EH (cell line): ENCODE measurements at regions not wholly inside any gene's neighbourhood (a gene's known extent, or its start where the extent isn't known, plus 50 kb on each side); places are given as distances from the start of the nearest gene placed in this dataset.

Experiments
- DNase-seq: peaks from one replicate; pipeline ENCODE4 v3.0.0-alpha.2; 2015; ENCODE audit warnings: low read depth

DNA sequence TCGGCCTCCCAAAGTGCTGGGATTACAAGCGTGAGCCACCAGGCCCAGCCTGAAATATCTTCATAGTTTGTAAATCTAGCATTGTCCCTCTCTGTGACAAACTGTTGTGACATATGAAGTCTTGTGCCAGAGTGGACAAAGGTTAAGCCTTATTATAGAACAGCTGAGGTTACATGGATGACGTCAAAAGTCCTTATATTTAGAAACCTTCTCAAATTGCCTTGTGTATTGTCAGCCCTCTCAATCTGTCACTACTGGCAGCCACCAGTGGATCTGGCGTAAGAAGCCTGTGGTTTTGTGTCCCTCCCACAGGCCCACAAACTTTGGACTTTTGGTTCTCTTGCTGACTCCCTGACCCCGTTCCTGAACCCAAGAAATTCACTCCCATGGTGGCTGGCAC lies 79.4 kb upstream of the CCDC112 start:
- DNase-seq, result no peak

GRCh38 chr5:115374057-115374775 lies 77.8 kb upstream of the CCDC112 start:
- no peak for DNase-seq

DNA sequence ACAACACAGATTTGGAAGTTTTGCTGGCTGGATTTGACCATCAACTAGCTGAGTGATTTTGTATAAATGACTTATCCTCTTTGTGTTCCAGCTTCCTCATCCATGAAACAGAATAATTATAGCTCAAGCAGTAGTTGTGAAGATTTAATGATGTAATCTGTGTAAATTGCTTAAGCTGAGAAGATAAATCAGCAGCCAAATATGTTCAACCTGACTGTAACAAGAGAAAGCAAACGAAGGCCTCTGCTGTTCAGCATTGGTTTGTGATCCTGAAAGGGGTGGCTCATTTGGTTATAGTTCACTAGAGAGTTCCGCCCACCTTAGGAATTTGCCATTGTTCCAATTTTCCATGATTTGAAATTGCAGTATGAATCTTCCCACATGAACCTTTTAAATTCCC lies 75.7 kb upstream of the CCDC112 start:
- DNase-seq, result no peak

- DNase-seq, result no peak
These were observed 73.1 kb upstream of the CCDC112 start for GRCh38 chr5:115369430-115370144.

DNA sequence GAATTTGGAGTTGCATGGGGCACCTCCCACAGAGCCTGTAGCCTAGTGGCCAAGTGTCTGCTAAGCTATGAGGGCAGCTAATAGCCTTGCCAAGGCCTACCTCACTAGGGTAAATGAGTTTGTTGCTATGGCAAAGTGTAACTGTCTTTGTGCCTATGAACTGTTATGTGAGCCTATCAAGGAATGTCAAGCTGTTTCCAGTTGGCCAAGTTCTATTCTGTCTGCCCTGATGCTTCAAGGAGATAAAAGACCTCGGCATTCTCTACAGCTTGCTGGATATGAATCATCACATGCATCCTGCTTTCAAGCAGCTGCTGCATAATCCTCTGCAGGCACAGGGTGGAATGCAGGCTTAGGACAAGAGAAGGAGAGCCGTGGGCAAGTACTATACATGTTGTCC lies 69.8 kb upstream of the CCDC112 start:
- peak; percentile 98 for DNase-seq

DNA sequence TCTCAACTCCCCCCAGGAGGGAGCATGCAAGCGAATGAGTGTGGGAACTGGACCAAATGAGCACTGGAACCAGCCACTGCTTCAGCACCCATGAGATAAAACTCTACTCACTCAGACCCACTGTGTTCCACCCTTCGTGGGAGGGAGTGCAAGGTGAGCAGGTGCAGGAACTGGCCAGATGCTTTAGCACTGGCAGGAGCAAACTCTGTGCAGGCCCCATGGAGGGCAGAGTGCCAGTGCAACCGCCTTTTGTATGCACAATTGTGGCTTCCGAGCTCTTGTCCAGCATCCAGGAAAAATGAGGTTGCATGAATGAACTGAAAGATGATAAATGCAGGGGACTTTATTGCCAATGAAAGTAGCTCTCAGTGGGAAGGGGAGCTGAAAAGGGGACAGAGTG lies 67.4 kb upstream of the CCDC112 start:
- DNase-seq, result no peak

GRCh38 chr5:115360046-115360685 lies 63.7 kb upstream of the CCDC112 start:
- peak; percentile 20 for DNase-seq

DNA sequence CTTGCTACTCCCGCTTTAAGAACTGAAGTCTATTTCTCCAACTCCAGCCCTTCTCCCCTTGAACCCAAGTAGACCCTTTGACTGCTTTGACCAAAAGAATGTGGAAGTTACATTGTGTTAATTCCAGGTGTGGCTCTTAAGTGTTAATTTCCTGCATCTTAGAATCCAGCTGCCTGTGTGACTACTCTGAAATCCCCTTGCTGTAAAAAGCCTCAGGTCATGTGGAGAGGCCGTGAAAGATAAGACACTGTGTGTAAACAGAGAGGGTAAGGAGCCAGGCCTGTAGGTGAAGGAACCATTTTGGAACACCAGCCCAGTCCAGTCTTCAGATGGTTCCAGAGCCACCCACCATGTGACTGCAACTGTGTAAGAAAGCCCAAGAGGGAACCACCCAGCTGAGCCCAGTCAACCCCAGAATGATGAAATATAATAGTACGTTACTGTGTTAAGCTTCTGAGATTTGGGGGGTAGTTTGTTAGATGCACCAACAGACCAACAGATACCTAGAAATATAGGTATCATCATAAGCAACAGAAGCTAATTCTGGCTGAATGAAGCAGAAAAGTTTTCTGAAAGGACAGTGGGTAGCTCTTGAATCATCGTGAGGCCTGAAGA lies 59.4 kb upstream of the CCDC112 start:
- DNase-seq, result no peak

- no peak for DNase-seq
These were observed 58.6 kb upstream of the CCDC112 start for GRCh38 chr5:115355095-115355494.

DNA sequence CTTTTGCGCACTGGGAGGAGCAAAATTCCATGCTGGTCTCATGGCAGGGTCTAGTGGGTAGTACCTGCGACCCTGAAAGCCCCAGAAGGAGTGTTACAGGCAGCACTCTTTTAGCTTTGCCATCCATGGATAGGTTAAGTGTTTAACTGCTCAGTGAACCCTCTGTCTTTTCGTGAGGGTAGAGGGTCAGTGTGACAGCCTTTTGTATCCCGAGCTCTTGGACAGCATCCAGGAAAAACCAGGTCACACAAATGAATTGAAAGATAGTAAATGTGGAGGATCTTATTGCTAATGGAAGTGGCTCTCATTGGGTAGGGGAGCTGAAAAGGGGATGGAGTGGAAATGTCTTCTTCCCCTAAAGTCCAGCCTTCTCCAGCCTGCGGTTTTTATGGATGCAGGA lies 57.8 kb upstream of the CCDC112 start:
- DNase-seq, result no peak

GRCh38 chr5:115352571-115352970 lies 56.1 kb upstream of the CCDC112 start:
- no peak for DNase-seq

GRCh38 chr5:115351356-115352195 lies 55.1 kb upstream of the CCDC112 start:
- DNase-seq, result peak; percentile 55

DNA sequence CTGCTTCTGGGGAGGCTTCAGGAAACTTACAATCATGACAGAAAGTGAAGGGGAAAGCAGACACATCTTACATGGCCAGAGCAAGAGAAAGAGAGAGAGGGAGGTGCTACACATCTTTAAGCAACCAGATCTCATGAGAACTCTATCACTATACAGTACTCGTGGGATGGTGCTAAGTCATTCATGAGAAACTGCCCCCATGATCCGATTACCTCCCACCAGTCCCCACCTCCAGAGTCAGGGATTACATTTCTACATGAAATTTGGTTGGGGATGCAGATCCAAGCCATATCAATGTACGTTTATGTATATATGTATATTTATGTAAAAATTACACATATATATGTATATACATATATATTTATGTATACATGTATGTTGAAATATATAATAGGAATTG lies 54.4 kb upstream of the CCDC112 start:
- no peak for DNase-seq

DNA sequence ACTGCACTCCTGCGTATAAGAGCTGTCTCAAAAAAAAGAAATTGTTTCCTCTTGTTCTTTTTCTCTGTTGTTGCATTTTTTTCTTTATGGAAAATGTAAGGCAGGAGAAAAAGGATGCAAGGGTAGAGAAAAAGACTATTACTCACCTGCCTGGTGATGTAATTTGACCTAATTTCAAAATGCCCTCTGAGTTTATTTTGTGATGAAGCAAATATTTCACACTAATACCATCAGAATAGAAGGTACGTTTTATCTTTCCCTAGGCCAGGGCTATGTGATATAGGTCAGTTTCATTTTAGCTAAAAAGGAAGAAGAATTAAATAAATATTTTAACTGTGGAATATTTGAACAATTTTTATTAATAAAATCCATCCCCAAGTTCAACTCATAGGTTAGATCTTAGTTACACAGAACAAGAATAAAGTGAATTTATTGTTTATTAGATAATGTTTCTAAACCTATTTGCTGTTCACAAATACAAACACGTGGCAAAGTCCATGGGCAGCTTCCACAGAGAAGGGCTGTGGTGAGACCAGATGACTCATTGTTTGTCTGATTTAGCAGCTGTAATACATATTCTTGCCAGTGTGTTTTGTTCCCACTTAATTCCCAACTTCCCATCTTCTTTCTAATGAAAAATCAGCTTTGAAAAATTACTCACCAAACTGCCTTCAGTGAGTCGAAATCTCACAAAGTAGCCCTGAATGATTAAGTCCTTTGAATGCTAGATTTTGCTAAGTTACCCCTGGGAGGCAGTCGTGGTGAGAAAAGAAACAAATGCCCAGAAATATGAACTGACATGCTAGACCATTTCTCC lies 52.8 kb upstream of the CCDC112 start:
- DNase-seq, result peak; percentile 85

- no peak for DNase-seq
These were observed 51.7 kb upstream of the CCDC112 start for GRCh38 chr5:115348175-115348574.
